GM23338 (cell line): ENCODE measurements at regions not wholly inside any gene's neighbourhood (a gene's known extent, or its start where the extent isn't known, plus 50 kb on each side); places are given as distances from the start of the nearest gene placed in this dataset.

Experiments used
- ATAC-seq: fragments of 200-7000 bp; cut with Tn5 transposase; 3 replicates; pipeline ENCODE4 v1.9.1; 2020
- DNase-seq: peaks from one replicate; pipeline ENCODE4 v3.0.0-alpha.2; 2015; ENCODE audit warnings: low spot score
- H2AFZ ChIP-seq: fragments of 200-600 bp; sonication (generic); 2 replicates; pipeline ENCODE4 v1.8.0; 2016; ENCODE audit warnings: antibody characterized with exemption, mild to moderate bottlenecking, moderate library complexity
- H3F3A ChIP-seq: fragments of 200-600 bp; sonication (generic); replicated peaks from 2 replicates; pipeline ENCODE4 v1.8.0; 2017; ENCODE audit warnings: antibody characterized with exemption, mixed run types, low read depth
- H3K27ac ChIP-seq: fragments of 200-600 bp; sonication (generic); 2 replicates; pipeline ENCODE4 v1.6.1; 2016; ENCODE audit warnings: low read depth
- H3K27me3 ChIP-seq: fragments of 200-600 bp; sonication (generic); 2 replicates; pipeline ENCODE4 v1.8.0; 2016; ENCODE audit warnings: mild to moderate bottlenecking, mixed run types, moderate library complexity; ENCODE audit not compliant: insufficient read depth
- H3K36me3 ChIP-seq: fragments of 200-600 bp; sonication (generic); 2 replicates; pipeline ENCODE4 v1.8.0; 2016; ENCODE audit warnings: mild to moderate bottlenecking; ENCODE audit not compliant: insufficient read depth
- H3K4me1 ChIP-seq: fragments of 200-600 bp; sonication (generic); 2 replicates; pipeline ENCODE4 v1.8.0; 2016; ENCODE audit warnings: mild to moderate bottlenecking, moderate library complexity; ENCODE audit not compliant: insufficient read depth
- H3K4me2 ChIP-seq: fragments of 200-600 bp; sonication (generic); 2 replicates; pipeline ENCODE4 v1.7.1; 2017; ENCODE audit warnings: mixed run types
- H3K4me3 ChIP-seq: fragments of 200-600 bp; sonication (generic); 2 replicates; pipeline ENCODE4 v1.6.1; 2016; ENCODE audit warnings: mixed run types
- H3K79me2 ChIP-seq: fragments of 200-600 bp; sonication (generic); replicated peaks from 2 replicates; pipeline ENCODE4 v1.8.0; 2017; ENCODE audit warnings: mild to moderate bottlenecking; ENCODE audit not compliant: insufficient read depth
- H3K9me2 ChIP-seq: fragments of 200-600 bp; sonication (generic); 2 replicates; pipeline ENCODE4 v1.8.0; 2017; ENCODE audit not compliant: insufficient read depth
- H4K20me1 ChIP-seq: fragments of 200-600 bp; sonication (generic); replicated peaks from 2 replicates; pipeline ENCODE4 v1.8.0; 2017; ENCODE audit warnings: mild to moderate bottlenecking; ENCODE audit not compliant: insufficient read depth
- H3K27ac Mint-ChIP-seq: 2 replicates; pipeline ENCODE4 v1.8.0; 2020; ENCODE audit warnings: inconsistent platforms, mild to moderate bottlenecking, moderate library complexity, mixed read lengths
- H3K27me3 Mint-ChIP-seq: 3 replicates; pipeline ENCODE4 v1.8.0; 2022; ENCODE audit warnings: low read depth, mild to moderate bottlenecking, moderate library complexity, mixed read lengths, inconsistent platforms; ENCODE audit not compliant: insufficient read depth, poor library complexity
- H3K36me3 Mint-ChIP-seq: 3 replicates; pipeline ENCODE4 v1.8.0; 2021; ENCODE audit warnings: low read depth, mild to moderate bottlenecking, inconsistent platforms, moderate library complexity, mixed read lengths
- H3K4me1 Mint-ChIP-seq: 3 replicates; pipeline ENCODE4 v1.8.0; 2020; ENCODE audit warnings: mild to moderate bottlenecking, inconsistent platforms, mixed read lengths
- H3K4me3 Mint-ChIP-seq: 3 replicates; pipeline ENCODE4 v1.8.0; 2021; ENCODE audit warnings: moderate library complexity, mild to moderate bottlenecking, inconsistent platforms, mixed read lengths
- H3K9me3 Mint-ChIP-seq: 3 replicates; pipeline ENCODE4 v1.8.0; 2020; ENCODE audit warnings: moderate library complexity, mild to moderate bottlenecking, inconsistent platforms, mixed read lengths
- CREB1 ChIP-seq: fragments of 250-450 bp; sonication (Bioruptor Pico); IDR thresholded peaks from 2 replicates; pipeline ENCODE4 v1.5.0; 2020; ENCODE audit warnings: low read depth, mild to moderate bottlenecking, moderate library complexity
- EZH2 ChIP-seq: fragments of 200-600 bp; sonication (generic); IDR thresholded peaks from one replicate; pipeline ENCODE4 v1.8.0; 2017; ENCODE audit warnings: antibody characterized with exemption, mild to moderate bottlenecking, low read depth; ENCODE audit not compliant: unreplicated experiment
- EZH2phosphoT487 ChIP-seq: fragments of 200-600 bp; sonication (generic); IDR thresholded peaks from one replicate; pipeline ENCODE4 v1.8.1; 2018; ENCODE audit warnings: antibody characterized with exemption; ENCODE audit not compliant: unreplicated experiment
- JUNB ChIP-seq: IDR thresholded peaks from one replicate; pipeline ENCODE4 v1.6.1; 2016; ENCODE audit warnings: antibody characterized with exemption; ENCODE audit not compliant: unreplicated experiment
- POLR2AphosphoS5 ChIP-seq: IDR thresholded peaks from 2 replicates; pipeline ENCODE4 v1.6.1; 2016; ENCODE audit warnings: antibody characterized with exemption, low read depth
- STAT1 ChIP-seq: IDR thresholded peaks from one replicate; pipeline ENCODE4 v1.6.1; 2016; ENCODE audit warnings: antibody characterized with exemption; ENCODE audit not compliant: unreplicated experiment
- ZNF114 ChIP-seq: fragments of 250-450 bp; sonication (Bioruptor Pico); IDR thresholded peaks from 2 replicates; pipeline ENCODE4 v1.5.0; 2020; ENCODE audit warnings: mild to moderate bottlenecking, moderate library complexity
- ZNF331 ChIP-seq: fragments of 250-450 bp; sonication (Bioruptor Pico); IDR thresholded peaks from 2 replicates; pipeline ENCODE4 v1.5.0; 2020; ENCODE audit warnings: low read depth, mild to moderate bottlenecking, moderate library complexity
- TF ChIP-seq, protein P1 (sequence below): fragments of 250-450 bp; sonication (Bioruptor Pico); IDR thresholded peaks from 2 replicates; pipeline ENCODE4 v1.5.0; 2020; ENCODE audit warnings: mild to moderate bottlenecking, moderate library complexity

GRCh38 chr4:127244515-127244914 is 388.2 kb upstream of the INTU start:
- Mint-ChIP-seq H3K36me3 (no peaks in the 10 kb centered on the region), H3K27ac (no peak overlapping the region), H3K4me3 (no peak overlapping the region), H3K9me3 (no peaks in the 10 kb centered on the region; the same call in 2 of the 3 replicates), H3K4me1 (no peaks in the 10 kb centered on the region; the same call in 2 of the 3 replicates), H3K27me3 (no peaks in the 10 kb centered on the region)
- Histone ChIP-seq H3K9me2 (peaks cover 13% of the 10 kb centered on the region), H3K27ac (no peak overlapping the region), H3K79me2 (no peaks in the 10 kb centered on the region), H3K4me3 (no peak overlapping the region), H3F3A (no peaks in the 10 kb centered on the region), H3K4me1 (no peaks in the 10 kb centered on the region), H3K27me3 (no peaks in the 10 kb centered on the region), H3K36me3 (no peaks in the 10 kb centered on the region), H2AFZ (no peak overlapping the region), H3K4me2 (no peak overlapping the region), H4K20me1 (no peaks in the 10 kb centered on the region)
- TF ChIP-seq ZNF331 (CRISPR knock-in tag) (no peak), STAT1 (no peak), CREB1 (no peak), POLR2AphosphoS5 (no peak), JUNB (no peak), EZH2phosphoT487 (no peak)
- ATAC-seq (no peak), DNase-seq (no peak)

- DNase-seq (no peak), ATAC-seq (no peak)
- Mint-ChIP-seq H3K27me3 (no peaks in the 10 kb centered on the region), H3K27ac (no peak overlapping the region), H3K4me3 (no peak overlapping the region), H3K9me3 (no peaks in the 10 kb centered on the region; the same call in 2 of the 3 replicates), H3K36me3 (no peaks in the 10 kb centered on the region), H3K4me1 (no peaks in the 10 kb centered on the region; the same call in 2 of the 3 replicates)
- Histone ChIP-seq H3K4me1 (no peaks in the 10 kb centered on the region), H3K79me2 (no peaks in the 10 kb centered on the region), H3K36me3 (no peaks in the 10 kb centered on the region), H3F3A (no peaks in the 10 kb centered on the region), H3K9me2 (peaks cover 13% of the 10 kb centered on the region), H3K4me2 (no peak overlapping the region), H3K4me3 (no peak overlapping the region), H3K27ac (no peak overlapping the region), H2AFZ (no peak overlapping the region), H4K20me1 (no peaks in the 10 kb centered on the region), H3K27me3 (no peaks in the 10 kb centered on the region)
- TF ChIP-seq EZH2, result no peak
- no peak for TF ChIP-seq ZNF114
- TF ChIP-seq, protein P1, sequence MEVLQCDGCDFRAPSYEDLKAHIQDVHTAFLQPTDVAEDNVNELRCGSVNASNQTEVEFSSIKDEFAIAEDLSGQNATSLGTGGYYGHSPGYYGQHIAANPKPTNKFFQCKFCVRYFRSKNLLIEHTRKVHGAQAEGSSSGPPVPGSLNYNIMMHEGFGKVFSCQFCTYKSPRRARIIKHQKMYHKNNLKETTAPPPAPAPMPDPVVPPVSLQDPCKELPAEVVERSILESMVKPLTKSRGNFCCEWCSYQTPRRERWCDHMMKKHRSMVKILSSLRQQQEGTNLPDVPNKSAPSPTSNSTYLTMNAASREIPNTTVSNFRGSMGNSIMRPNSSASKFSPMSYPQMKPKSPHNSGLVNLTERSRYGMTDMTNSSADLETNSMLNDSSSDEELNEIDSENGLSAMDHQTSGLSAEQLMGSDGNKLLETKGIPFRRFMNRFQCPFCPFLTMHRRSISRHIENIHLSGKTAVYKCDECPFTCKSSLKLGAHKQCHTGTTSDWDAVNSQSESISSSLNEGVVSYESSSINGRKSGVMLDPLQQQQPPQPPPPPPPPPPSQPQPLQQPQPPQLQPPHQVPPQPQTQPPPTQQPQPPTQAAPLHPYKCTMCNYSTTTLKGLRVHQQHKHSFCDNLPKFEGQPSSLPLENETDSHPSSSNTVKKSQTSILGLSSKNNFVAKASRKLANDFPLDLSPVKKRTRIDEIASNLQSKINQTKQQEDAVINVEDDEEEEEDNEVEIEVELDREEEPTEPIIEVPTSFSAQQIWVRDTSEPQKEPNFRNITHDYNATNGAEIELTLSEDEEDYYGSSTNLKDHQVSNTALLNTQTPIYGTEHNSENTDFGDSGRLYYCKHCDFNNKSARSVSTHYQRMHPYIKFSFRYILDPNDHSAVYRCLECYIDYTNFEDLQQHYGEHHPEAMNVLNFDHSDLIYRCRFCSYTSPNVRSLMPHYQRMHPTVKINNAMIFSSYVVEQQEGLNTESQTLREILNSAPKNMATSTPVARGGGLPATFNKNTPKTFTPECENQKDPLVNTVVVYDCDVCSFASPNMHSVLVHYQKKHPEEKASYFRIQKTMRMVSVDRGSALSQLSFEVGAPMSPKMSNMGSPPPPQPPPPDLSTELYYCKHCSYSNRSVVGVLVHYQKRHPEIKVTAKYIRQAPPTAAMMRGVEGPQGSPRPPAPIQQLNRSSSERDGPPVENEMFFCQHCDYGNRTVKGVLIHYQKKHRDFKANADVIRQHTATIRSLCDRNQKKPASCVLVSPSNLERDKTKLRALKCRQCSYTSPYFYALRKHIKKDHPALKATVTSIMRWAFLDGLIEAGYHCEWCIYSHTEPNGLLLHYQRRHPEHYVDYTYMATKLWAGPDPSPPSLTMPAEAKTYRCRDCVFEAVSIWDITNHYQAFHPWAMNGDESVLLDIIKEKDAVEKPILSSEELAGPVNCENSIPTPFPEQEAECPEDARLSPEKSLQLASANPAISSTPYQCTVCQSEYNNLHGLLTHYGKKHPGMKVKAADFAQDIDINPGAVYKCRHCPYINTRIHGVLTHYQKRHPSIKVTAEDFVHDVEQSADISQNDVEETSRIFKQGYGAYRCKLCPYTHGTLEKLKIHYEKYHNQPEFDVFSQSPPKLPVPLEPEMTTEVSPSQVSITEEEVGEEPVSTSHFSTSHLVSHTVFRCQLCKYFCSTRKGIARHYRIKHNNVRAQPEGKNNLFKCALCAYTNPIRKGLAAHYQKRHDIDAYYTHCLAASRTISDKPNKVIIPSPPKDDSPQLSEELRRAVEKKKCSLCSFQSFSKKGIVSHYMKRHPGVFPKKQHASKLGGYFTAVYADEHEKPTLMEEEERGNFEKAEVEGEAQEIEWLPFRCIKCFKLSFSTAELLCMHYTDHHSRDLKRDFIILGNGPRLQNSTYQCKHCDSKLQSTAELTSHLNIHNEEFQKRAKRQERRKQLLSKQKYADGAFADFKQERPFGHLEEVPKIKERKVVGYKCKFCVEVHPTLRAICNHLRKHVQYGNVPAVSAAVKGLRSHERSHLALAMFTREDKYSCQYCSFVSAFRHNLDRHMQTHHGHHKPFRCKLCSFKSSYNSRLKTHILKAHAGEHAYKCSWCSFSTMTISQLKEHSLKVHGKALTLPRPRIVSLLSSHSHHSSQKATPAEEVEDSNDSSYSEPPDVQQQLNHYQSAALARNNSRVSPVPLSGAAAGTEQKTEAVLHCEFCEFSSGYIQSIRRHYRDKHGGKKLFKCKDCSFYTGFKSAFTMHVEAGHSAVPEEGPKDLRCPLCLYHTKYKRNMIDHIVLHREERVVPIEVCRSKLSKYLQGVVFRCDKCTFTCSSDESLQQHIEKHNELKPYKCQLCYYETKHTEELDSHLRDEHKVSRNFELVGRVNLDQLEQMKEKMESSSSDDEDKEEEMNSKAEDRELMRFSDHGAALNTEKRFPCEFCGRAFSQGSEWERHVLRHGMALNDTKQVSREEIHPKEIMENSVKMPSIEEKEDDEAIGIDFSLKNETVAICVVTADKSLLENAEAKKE (CRISPR knock-in tag), result no peak
Measured at GRCh38 chr4:127246963-127247952, 385.5 kb upstream of the INTU start.
